RWPE2 (cell line): ENCODE measurements at regions not wholly inside any gene's neighbourhood (a gene's known extent, or its start where the extent isn't known, plus 50 kb on each side); places are given as distances from the start of the nearest gene placed in this dataset.

Source experiments
- ATAC-seq: fragments of 200-7000 bp; cut with Tn5 transposase; 3 replicates; pipeline ENCODE4 v1.9.1; 2021; ENCODE audit warnings: low read depth
- DNase-seq: peaks from one replicate; pipeline ENCODE4 v3.0.0-alpha.2; 2020; ENCODE audit warnings: low spot score
- H3K27ac ChIP-seq: fragments of 450-650 bp; 2 replicates; pipeline ENCODE4 v1.5.1; 2017; ENCODE audit warnings: mild to moderate bottlenecking; ENCODE audit not compliant: poor library complexity, severe bottlenecking
- H3K27me3 ChIP-seq: fragments of 250-450 bp; sonication (Bioruptor Pico); 2 replicates; pipeline ENCODE4 v1.5.1; 2021; ENCODE audit warnings: mild to moderate bottlenecking, moderate library complexity; ENCODE audit not compliant: insufficient read depth, poor library complexity, severe bottlenecking
- H3K36me3 ChIP-seq: fragments of 250-450 bp; sonication (Bioruptor Pico); 2 replicates; pipeline ENCODE4 v1.5.1; 2020; ENCODE audit warnings: low read depth, mild to moderate bottlenecking, moderate library complexity
- H3K4me1 ChIP-seq: fragments of 250-450 bp; sonication (Bioruptor Pico); 2 replicates; pipeline ENCODE4 v1.5.1; 2021; ENCODE audit warnings: mild to moderate bottlenecking, moderate library complexity; ENCODE audit not compliant: insufficient read depth, poor library complexity, severe bottlenecking
- H3K4me3 ChIP-seq: fragments of 250-450 bp; sonication (Bioruptor Pico); 2 replicates; pipeline ENCODE4 v1.5.1; 2021; ENCODE audit warnings: mild to moderate bottlenecking, moderate library complexity; ENCODE audit not compliant: severe bottlenecking
- H3K9me3 ChIP-seq: fragments of 250-450 bp; sonication (Bioruptor Pico); 2 replicates; pipeline ENCODE4 v1.5.1; 2021; ENCODE audit warnings: mild to moderate bottlenecking, moderate library complexity; ENCODE audit not compliant: severe bottlenecking
- TF ChIP-seq, protein P1 (sequence below): fragments of 450-650 bp; IDR thresholded peaks from one replicate; pipeline ENCODE4 v1.5.1; 2017; ENCODE audit warnings: mild to moderate bottlenecking, moderate library complexity; ENCODE audit not compliant: poor library complexity, severe bottlenecking

- DNase-seq (no peak), ATAC-seq (no peak)
- no peaks in the 10 kb centered on the region for H3K9me3 ChIP-seq
- H3K36me3 ChIP-seq, result no peaks in the 10 kb centered on the region
- H3K27me3 ChIP-seq, result no peaks in the 10 kb centered on the region
- TF ChIP-seq, protein P1, sequence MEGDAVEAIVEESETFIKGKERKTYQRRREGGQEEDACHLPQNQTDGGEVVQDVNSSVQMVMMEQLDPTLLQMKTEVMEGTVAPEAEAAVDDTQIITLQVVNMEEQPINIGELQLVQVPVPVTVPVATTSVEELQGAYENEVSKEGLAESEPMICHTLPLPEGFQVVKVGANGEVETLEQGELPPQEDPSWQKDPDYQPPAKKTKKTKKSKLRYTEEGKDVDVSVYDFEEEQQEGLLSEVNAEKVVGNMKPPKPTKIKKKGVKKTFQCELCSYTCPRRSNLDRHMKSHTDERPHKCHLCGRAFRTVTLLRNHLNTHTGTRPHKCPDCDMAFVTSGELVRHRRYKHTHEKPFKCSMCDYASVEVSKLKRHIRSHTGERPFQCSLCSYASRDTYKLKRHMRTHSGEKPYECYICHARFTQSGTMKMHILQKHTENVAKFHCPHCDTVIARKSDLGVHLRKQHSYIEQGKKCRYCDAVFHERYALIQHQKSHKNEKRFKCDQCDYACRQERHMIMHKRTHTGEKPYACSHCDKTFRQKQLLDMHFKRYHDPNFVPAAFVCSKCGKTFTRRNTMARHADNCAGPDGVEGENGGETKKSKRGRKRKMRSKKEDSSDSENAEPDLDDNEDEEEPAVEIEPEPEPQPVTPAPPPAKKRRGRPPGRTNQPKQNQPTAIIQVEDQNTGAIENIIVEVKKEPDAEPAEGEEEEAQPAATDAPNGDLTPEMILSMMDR, result no peak
- no peak overlapping the region for H3K4me3 ChIP-seq
- H3K4me1 ChIP-seq, result peaks cover 53% of the 10 kb centered on the region
- peak overlapping the region; percentile 80 for H3K27ac ChIP-seq
These were observed 598.6 kb downstream of the SLC4A3 start for GRCh38 chr2:220226076-220226475.

DNA sequence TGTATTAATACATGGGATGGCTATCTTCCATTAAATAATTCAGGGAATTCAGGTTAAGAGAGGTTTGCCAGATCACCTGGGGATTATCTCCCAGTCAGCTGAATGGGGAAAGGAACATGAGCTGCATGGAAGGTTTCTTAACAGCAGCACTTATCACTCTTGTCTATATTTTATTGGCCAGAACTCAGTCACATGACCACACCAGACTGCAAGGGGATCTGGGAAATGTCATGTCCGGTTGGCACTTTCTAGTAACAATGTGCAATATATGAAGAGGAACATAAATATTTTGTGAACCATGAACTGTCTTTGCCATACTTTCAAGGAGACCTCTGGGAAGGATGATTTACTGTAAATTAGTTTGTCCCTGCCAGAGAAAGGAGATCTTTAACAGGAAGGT lies 599.1 kb downstream of the SLC4A3 start:
- DNase-seq (no peak), ATAC-seq (no peak)
- H3K4me1 ChIP-seq, result peaks cover 53% of the 10 kb centered on the region
- no peaks in the 10 kb centered on the region for H3K36me3 ChIP-seq
- no peaks in the 10 kb centered on the region for H3K27me3 ChIP-seq
- no peaks in the 10 kb centered on the region for H3K9me3 ChIP-seq
- H3K27ac ChIP-seq, result peak overlapping the region; percentile 80
- TF ChIP-seq, protein P1, result no peak
- no peak overlapping the region for H3K4me3 ChIP-seq

DNA sequence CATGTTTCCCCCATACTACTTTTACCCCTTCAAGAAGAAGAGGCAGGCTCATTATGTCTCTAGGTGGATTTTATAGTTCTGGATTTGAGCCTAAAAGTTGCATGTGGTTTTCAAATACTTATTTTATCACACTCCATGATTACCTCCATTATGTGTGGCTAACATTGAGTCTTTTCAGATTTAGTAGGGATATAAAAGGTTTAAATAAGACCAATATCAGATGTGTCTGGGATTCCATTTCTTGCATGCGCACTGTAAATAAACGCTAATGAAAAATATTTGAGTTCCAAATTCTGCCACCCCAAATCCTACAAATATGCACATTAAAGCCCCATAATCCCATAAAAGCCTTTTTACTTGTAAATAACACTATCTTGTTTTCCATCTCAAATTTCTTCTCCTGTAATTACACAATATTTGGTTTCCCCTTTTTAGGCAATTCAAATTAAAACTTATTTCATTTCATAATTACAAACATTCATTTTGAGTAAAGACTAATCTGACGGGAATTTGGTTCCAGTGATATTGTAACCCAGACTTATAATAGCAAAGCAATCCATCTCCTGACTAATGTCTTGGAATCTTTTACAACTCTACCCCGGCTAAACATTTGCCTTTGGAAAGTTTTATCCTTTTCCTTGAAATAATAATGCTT lies 600.0 kb downstream of the SLC4A3 start:
- peaks cover 53% of the 10 kb centered on the region for H3K4me1 ChIP-seq

DNA sequence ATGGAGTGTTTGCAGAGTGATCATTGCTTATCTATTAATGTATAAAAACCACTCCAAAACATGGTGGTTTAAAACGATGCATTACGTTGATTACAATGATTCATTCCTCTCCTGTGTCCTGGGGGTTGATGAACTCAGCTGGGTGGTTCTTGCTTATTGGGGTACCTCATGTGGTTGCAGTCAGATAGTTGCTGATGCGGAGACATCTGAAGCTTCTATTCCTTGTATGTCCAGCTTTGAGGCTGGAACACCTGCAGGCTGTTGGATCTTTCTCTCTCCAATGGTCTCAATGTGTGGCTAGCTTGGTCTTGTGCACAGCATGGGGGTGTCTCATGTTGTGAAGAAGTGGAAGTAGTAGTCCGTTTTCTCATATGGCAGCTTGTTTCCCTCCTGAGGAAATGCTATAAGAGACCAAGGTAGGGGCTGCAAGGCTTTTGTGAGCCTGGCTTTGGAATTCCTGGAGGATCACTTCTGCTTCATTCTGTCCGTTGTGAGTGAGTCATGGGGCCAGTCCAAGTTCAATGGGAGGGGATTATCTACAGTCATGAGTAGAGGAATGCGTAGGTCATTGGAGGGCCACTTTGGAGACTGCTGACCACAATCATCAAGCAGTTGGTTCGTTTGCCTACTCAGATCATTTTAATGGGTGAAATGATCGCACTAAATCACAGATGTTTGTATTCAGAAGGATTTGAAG lies 601.0 kb downstream of the SLC4A3 start:
- TF ChIP-seq, protein P1, result no peak
- Histone ChIP-seq H3K36me3 (no peaks in the 10 kb centered on the region), H3K27me3 (no peaks in the 10 kb centered on the region), H3K4me3 (no peak overlapping the region), H3K4me1 (peaks cover 53% of the 10 kb centered on the region), H3K9me3 (no peaks in the 10 kb centered on the region), H3K27ac (peak overlapping the region; percentile 80)
- ATAC-seq, result peak; percentile 86
- peak; percentile 85 for DNase-seq

More for the DNA sequence above, 600.0 kb downstream of the SLC4A3 start:
- ATAC-seq, result peak; percentile 37
- Histone ChIP-seq H3K36me3 (no peaks in the 10 kb centered on the region), H3K27ac (peak overlapping the region; percentile 80), H3K9me3 (no peaks in the 10 kb centered on the region), H3K4me3 (no peak overlapping the region), H3K27me3 (no peaks in the 10 kb centered on the region)
- DNase-seq, result no peak
- TF ChIP-seq, protein P1, result no peak

- no peaks in the 10 kb centered on the region for H3K4me1 ChIP-seq
- DNase-seq (no peak), ATAC-seq (no peak)
- no peak overlapping the region for H3K27ac ChIP-seq
- TF ChIP-seq, protein P1, result no peak
- no peaks in the 10 kb centered on the region for H3K36me3 ChIP-seq
- H3K9me3 ChIP-seq, result no peaks in the 10 kb centered on the region
- no peaks in the 10 kb centered on the region for H3K27me3 ChIP-seq
- H3K4me3 ChIP-seq, result no peak overlapping the region
These were observed 613.2 kb downstream of the SLC4A3 start for GRCh38 chr2:220240641-220241040.
